Fibroblast of the aortic adventitia (primary cell): ENCODE measurements at regions not wholly inside any gene's neighbourhood (a gene's known extent, or its start where the extent isn't known, plus 50 kb on each side); places are given as distances from the start of the nearest gene placed in this dataset.

Experiments
- DNase-seq: peaks from one replicate; pipeline ENCODE4 v3.0.0-alpha.2; 2010; ENCODE audit warnings: low read depth
- H3K4me3 ChIP-seq: 2 replicates; pipeline ENCODE4 v1.5.1; 2011; ENCODE audit warnings: low read depth, mild to moderate bottlenecking, control low read depth, low read length, moderate library complexity
- TF ChIP-seq, protein P1 (sequence below): IDR thresholded peaks from 2 replicates; pipeline ENCODE4 v1.5.1; 2011; ENCODE audit warnings: mild to moderate bottlenecking, low read length, control low read depth, inconsistent platforms; ENCODE audit not compliant: insufficient read depth

DNA sequence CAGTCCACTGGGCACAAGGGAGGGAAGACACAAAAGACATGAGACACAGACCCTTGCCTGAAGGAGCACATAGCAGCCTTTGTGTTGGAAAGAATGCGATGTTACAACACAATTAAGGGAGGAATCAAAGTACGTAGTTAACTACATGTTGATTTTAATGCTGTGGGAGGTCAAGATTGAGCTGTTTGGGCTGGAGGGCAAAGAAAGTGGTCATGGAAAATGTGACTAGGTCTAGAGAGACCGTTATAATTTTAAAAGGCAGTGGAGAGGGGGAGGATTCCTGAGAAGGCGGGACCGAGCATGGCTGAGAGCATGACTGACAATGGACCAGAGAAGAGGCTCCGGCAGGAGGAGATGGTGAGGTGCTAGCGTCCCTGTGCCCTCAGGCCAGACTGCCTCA, 111.8 kb upstream of the ATP1A1 start:
- H3K4me3 ChIP-seq = no peak overlapping the region
- TF ChIP-seq, protein P1, sequence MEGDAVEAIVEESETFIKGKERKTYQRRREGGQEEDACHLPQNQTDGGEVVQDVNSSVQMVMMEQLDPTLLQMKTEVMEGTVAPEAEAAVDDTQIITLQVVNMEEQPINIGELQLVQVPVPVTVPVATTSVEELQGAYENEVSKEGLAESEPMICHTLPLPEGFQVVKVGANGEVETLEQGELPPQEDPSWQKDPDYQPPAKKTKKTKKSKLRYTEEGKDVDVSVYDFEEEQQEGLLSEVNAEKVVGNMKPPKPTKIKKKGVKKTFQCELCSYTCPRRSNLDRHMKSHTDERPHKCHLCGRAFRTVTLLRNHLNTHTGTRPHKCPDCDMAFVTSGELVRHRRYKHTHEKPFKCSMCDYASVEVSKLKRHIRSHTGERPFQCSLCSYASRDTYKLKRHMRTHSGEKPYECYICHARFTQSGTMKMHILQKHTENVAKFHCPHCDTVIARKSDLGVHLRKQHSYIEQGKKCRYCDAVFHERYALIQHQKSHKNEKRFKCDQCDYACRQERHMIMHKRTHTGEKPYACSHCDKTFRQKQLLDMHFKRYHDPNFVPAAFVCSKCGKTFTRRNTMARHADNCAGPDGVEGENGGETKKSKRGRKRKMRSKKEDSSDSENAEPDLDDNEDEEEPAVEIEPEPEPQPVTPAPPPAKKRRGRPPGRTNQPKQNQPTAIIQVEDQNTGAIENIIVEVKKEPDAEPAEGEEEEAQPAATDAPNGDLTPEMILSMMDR = no peak
- DNase-seq = no peak

GRCh38 chr1:116262207-116262994, 110.6 kb upstream of the ATP1A1 start:
- H3K4me3 ChIP-seq = no peak overlapping the region
- no peak for DNase-seq
- TF ChIP-seq, protein P1 = no peak

DNA sequence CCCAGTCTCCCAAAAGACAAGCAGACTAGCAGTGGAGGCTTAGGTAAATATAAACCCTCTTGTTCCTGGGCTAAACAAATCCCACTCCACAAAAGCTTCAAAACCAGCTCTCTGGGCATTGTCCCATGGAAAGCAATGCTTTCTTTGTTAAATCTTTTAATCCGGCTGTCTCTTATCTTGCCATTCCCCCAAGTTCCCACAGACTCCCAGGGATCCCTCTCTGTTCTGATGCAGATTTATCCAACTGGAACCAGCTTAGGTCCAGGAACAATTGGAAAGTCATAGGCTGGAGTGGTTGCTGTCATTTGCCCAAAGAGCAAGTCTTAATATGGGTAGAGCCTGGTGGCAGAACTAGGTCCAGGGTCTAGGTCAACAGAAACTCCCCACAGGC, 110.1 kb upstream of the ATP1A1 start:
- no peak overlapping the region for H3K4me3 ChIP-seq
- TF ChIP-seq, protein P1 = no peak
- DNase-seq = no peak

- H3K4me3 ChIP-seq = no peak overlapping the region
- DNase-seq = no peak
- TF ChIP-seq, protein P1 = no peak
Measured at GRCh38 chr1:116265931-116266863, 106.8 kb upstream of the ATP1A1 start.

GRCh38 chr1:116266864-116267212, 106.2 kb upstream of the ATP1A1 start:
- TF ChIP-seq, protein P1 = no peak
- H3K4me3 ChIP-seq = no peak overlapping the region
- DNase-seq = no peak

- DNase-seq = no peak
- H3K4me3 ChIP-seq = no peak overlapping the region
- TF ChIP-seq, protein P1 = no peak
Measured at GRCh38 chr1:116268211-116268610, 104.8 kb upstream of the ATP1A1 start.
